ENCODE measurements at regions not wholly inside any gene's neighbourhood (a gene's known extent, or its start where the extent isn't known, plus 50 kb on each side); places are given as distances from the start of the nearest gene placed in this dataset.
"Not testable (repeated sequence)": the region's sequence is repeated elsewhere in the genome, so short reads cannot be mapped to it uniquely, and the experiment has no call there.

DNA sequence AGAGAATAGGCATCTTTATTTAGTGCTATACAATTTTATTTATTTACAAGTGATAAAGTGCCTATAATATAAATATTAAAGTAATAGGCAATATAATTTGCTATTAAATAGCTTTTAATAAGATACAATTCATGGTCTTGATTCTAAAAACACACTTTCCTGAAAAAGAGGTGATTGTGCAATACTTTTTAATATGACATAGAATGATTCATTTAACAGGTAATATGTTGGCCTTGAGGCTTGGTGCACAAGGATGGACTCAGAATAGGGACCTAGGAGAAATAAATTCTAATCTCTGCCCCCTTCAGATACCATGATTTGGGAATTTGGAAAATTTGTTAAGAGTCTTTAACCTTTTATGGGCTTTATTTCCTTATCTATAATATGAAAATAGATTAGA is 149.9 kb upstream of the FUT9 start:
- DNase-seq (ENCODE audit: low read depth, low spot score), result no peak

DNA sequence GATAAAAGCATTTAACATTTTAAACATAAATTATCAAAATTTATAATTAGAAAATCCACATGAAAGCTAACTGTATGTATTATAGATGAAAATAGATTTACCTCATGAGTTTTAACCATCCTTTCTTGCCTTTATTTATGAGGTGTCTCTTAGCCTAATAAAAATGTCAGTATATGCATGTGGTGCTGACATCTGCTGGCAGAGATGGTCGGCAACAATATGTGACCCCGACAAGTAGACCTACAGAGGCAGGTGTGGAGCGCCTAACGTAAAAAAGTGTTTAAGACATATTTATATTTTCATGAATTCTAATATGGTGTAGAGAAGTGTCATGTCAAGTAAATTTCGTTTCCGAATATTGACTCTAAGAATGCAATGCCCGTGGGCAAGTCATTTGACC is 149.0 kb upstream of the FUT9 start:
- DNase-seq (ENCODE audit: low read depth, low spot score), result no peak

DNA sequence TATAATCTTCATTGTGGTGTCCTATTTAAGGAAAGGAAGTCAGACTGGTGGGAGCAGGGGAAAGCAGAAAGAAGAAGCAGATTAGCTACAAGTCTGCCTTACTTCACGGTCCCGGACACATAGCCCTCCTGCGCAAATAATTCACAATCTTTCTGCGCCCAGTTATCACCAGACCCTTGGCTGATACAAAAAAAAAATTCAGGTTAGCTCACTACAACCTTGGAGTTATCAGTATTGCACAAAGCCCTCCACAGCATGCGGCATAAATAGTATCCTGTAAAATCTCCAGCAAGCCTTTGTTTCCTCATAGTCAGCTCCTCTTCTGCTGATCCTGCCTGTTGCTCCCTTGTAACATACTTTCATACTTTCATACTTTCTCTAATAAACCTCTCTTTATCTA is 148.6 kb upstream of the FUT9 start:
- DNase-seq (ENCODE audit: low read depth, low spot score), result no peak

DNA sequence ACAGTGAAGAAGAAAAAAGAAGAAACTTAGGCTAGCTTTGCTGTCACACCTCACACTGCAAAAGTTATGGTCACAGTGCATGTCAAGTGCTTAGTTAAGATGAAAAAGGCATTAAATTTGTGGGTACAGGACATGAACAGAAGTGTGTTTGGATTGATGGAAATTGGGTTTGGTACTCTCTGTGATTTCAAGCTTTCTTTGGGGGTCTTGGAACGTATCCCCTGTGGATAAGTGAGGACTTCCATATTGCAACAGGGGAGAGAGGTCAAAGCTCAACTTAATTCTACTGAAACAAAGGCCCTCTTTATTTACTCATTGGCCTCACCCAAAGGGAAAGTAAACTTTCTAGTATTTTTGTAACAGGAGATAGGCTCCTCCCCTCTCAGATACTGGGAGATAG is 138.3 kb upstream of the FUT9 start:
- no peak for DNase-seq (ENCODE audit: low read depth, low spot score)

DNA sequence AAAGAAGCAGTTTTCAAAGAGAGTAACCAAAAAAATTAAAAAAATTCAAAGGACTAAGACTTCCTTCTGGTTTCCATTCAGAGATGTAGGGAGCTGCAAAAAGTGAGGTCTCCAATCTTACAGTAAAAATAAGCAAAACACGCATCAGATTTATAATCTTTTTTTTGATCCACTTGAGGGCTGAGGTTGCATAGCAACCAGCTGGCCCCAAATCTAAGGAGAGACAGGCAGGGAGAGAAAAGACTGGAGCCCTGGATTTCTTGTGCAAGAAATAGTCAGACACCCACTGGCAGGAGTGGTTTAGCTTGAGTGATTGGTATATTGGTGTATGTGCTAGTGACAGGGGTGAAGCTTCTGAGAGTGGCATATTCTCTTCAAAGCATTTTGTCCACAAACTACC is 135.9 kb upstream of the FUT9 start:
- no peak for DNase-seq (ENCODE audit: low read depth, low spot score)

DNA sequence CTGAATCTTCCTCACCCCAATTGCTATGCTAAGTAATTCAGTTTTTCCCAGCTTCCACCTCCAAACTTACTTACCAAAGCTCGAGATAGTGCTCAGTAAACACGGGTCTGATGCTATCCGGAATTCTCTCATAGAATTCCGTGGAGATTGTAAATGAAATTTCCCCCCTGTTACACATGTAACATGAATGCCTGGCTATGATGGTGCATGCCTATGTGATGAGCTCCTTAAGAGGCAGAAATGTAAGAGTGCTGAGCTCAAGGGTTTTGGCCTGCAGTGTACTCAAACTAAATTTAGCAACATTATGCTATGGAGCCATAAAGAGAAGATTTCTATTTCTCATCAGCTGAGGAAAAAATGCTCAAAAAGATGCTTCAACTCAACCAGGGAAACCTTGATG is 133.4 kb upstream of the FUT9 start:
- DNase-seq (ENCODE audit: low read depth, low spot score), result no peak

DNA sequence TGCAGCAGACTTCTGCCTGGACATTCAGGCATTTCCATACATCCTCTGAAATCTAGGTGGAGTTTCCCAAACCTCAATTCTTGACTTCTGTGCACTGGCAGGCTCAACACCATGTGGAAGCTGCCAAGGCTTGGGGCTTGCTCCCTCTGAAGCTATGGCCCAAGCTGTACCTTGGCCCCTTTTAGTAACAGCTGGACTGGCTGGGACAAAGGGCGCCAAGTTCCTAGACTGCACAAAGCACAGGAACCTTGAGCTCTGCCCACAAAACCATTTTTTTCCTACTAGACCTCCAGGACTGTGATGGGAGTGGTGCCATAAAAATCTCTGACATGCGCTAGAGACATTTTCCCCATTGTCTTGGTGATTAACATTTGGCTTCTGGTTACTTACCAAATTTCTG is 127.1 kb upstream of the FUT9 start:
- not testable (repeated sequence) for DNase-seq (ENCODE audit: low read depth, low spot score)

DNA sequence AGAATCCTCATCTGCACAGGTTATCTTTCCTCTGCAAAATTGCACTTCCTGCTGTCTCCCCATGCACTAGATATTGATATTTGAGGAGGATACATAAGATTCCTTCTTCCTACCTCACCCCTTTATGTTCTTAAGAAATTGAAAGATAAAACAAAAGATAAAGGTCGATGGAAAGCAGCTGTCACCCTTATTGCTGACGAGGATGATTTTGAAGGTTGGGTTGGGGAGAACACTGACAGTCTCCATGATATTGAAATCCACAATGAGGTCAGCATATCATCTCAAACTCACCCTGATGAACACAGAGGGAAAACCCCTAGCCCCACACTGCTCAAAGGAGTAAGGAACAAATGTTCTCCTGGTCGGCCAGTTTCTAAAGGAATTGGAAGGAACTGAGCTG is 110.6 kb upstream of the FUT9 start:
- DNase-seq (ENCODE audit: low read depth, low spot score), result no peak

DNA sequence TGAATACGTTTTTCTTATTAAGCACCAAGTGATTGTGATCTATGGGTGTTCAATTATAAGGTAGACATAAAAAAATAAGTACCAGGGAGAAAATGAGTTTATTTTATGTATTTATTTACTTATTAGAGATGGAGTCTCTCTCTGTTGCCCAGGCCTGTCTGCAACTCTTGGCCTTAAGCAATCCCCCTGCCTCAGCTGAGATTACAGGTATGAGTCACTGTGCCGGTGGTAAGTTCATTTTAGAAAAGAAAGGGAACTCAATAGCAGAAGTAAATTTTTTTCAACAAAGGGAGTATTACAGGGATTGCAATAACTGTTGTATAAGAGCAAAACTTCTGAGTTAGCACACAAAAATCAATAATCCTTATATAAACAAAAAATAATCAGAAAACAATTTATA is 98.7 kb upstream of the FUT9 start:
- no peak for DNase-seq (ENCODE audit: low read depth, low spot score)

DNA sequence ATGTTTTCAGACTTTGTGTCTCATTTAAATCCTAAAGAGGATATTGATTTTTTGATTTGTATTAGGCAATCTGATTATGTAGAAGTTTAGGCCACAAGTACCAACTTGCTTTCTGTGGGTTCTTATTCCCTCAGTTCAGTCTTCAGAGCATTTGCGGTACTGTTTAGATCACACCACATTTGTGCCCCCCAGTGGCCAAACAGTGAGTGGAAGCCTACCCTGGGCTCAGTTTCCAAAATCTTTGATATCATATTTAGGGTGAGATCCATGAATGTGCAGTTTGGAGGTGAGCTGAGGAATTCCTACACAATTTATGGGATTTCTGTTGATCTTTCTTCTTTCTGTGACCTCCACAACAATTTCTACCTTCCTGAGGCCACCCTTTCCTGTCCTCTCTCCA is 92.3 kb upstream of the FUT9 start:
- DNase-seq (ENCODE audit: low read depth, low spot score), result no peak

DNA sequence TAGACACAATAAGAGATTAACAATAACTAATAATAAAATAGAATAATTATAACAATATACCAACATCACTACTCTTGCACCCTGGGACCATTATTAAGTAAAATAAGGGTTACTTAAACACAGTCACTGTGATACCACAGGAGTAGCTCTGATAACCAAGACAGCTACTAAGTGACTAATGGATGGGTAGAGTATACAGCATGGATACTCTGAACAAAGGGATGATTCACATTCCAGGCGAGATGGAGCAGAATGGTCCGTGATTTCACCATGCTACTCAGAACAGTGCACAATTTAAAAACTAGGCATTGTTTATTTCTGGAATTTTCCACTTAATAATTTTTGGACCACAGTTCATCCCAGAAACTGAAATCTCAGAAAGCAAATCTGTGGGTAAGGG is 80.0 kb upstream of the FUT9 start:
- no peak for DNase-seq (ENCODE audit: low read depth, low spot score)

DNA sequence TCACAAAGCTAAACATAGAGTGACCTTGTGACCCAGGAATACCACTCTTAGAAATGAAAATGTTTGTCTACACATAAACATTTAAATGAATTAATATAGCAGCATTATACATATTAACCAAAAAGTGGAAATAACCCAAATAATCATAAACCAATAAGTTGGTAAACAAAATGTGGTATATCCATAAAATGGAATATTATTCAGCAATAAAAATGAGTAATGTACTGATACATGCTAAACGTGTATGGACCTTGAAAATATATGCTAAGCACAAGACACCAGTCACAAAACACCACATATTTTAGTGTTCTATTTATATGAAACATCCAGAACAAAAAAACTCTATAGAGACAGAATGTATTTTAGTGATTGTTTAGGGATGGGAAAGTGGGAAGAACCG is 68.9 kb upstream of the FUT9 start:
- no peak for DNase-seq (ENCODE audit: low read depth, low spot score)

DNA sequence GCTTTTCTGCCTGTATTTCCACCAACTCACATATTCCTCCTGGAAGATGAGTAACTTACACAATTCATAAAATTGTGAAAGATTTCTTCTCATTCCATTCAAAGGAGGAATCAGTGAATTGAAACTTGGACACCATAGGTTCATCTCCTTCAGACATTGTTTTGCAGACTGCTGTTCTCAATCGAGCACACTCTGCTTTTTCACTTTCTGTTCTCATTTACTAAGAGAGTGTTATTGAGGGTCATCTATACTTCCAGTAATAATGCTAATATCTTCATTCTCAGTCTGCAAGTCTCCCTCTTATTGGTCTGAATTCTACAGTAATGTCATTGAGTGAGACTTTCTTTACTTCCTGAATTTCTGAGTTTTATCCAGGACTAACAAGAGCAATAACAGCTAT is 67.5 kb upstream of the FUT9 start:
- no peak for DNase-seq (ENCODE audit: low read depth, low spot score)

DNA sequence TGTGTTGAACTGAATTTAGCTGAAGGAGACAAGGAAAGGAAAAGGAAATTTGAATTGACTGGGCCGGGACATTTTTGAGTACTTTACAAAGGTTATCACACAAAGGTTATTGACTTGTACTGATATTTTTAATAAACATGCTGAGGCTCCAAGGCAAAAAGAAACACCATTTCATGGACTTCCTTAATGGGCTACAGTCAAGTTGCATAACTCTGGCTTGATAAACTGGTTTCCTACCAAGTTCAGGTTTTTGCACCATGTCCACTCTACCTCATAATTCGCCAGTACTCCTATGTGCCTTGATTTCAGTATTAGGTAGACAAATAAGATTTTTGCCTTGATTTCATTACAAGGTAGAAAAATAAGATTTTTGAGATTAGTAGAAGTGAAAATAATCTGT is 65.8 kb upstream of the FUT9 start:
- no peak for DNase-seq (ENCODE audit: low read depth, low spot score)

DNA sequence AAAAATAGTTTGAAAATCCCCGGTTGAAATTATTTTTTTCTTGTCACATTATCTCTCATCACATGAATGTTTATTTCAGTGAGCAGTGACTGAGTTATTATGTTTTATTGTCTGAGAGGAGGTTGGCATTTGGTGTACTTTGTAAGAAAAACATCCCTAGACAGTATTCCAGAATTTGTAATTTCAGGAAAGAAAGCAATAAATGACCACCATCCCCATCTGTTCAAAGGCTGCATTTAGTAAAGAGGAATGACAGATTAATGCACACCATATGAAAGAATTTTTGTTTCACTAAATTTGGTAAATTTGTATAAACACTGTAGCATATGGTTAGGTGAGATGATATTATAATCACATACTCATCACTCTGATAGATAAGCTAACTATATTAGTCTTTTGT is 57.1 kb upstream of the FUT9 start:
- DNase-seq (ENCODE audit: low read depth, low spot score), result no peak

DNA sequence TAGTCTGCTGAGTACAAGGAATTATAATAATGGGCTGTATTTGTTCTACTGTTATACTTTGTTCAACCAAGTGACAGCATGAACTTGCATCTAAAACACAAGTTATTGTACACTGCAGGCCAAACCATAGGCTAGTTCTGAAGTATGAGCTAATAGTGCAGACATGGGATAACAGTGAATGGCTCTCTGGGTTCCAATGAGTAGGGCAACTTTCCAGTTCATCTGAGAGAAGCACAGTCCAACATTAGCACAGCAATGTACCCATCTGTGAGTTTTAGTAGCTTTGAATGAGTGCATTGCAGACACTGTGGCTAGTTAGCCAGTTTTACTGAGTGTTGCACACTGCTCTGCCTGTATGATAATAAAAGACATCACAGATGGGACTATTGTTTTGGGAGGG is 56.5 kb upstream of the FUT9 start:
- no peak for DNase-seq (ENCODE audit: low read depth, low spot score)

All from iPS DF 19.7 (cell line).